ENCODE measurements at regions not wholly inside any gene's neighbourhood (a gene's known extent, or its start where the extent isn't known, plus 50 kb on each side); places are given as distances from the start of the nearest gene placed in this dataset.

GRCh38 chr5:124644582-124644981 lies 101.9 kb downstream of the ZNF608 start:
- DNase-seq, result no peak

- no peak for DNase-seq
Observed at GRCh38 chr5:124644138-124644537, 102.3 kb downstream of the ZNF608 start.

- no peak for DNase-seq
Observed at GRCh38 chr5:124643336-124643735, 103.1 kb downstream of the ZNF608 start.

GRCh38 chr5:124642151-124642550 lies 104.3 kb downstream of the ZNF608 start:
- no peak for DNase-seq

GRCh38 chr5:124641154-124641792 lies 105.2 kb downstream of the ZNF608 start:
- DNase-seq, result no peak

- DNase-seq, result no peak
Observed at GRCh38 chr5:124639095-124639665, 107.3 kb downstream of the ZNF608 start.

GRCh38 chr5:124637011-124637410 lies 109.4 kb downstream of the ZNF608 start:
- no peak for DNase-seq

- DNase-seq, result no peak
Observed at GRCh38 chr5:124634741-124635323, 111.6 kb downstream of the ZNF608 start.

GRCh38 chr5:124634228-124634739 lies 112.2 kb downstream of the ZNF608 start:
- no peak for DNase-seq

- DNase-seq, result no peak
Observed at GRCh38 chr5:124633209-124633608, 113.2 kb downstream of the ZNF608 start.

- DNase-seq, result no peak
Observed at GRCh38 chr5:124631874-124632550, 114.4 kb downstream of the ZNF608 start.

- no peak for DNase-seq
Observed at GRCh38 chr5:124630767-124631704, 115.4 kb downstream of the ZNF608 start.

- DNase-seq, result no peak
Observed at GRCh38 chr5:124628721-124629596, 117.5 kb downstream of the ZNF608 start.

GRCh38 chr5:124627815-124628595 lies 118.4 kb downstream of the ZNF608 start:
- no peak for DNase-seq

GRCh38 chr5:124626053-124626452 lies 120.4 kb downstream of the ZNF608 start:
- DNase-seq, result no peak

- no peak for DNase-seq
Observed at GRCh38 chr5:124623265-124623664, 123.2 kb downstream of the ZNF608 start.

- DNase-seq, result no peak
Observed at GRCh38 chr5:124622851-124623250, 123.6 kb downstream of the ZNF608 start.

GRCh38 chr5:124621279-124621678 lies 125.2 kb downstream of the ZNF608 start:
- DNase-seq, result no peak

GRCh38 chr5:124620743-124621142 lies 125.7 kb downstream of the ZNF608 start:
- no peak for DNase-seq

- DNase-seq, result no peak
Observed at GRCh38 chr5:124619121-124619520, 127.3 kb downstream of the ZNF608 start.

- DNase-seq, result no peak
Observed at GRCh38 chr5:124617787-124618186, 128.7 kb downstream of the ZNF608 start.

Measured in cortex of kidney (tissue), 1 donor.